Fibroblast of villous mesenchyme (primary cell): ENCODE measurements at regions not wholly inside any gene's neighbourhood (a gene's known extent, or its start where the extent isn't known, plus 50 kb on each side); places are given as distances from the start of the nearest gene placed in this dataset.

Experiments
- DNase-seq: peaks from one replicate; pipeline ENCODE4 v3.0.0-alpha.2; 2010; ENCODE audit warnings: low read depth
- H3K4me3 ChIP-seq: 2 replicates; pipeline ENCODE4 v1.5.1; 2011; ENCODE audit warnings: low read depth, mild to moderate bottlenecking, low read length
- CTCF ChIP-seq: IDR thresholded peaks from 2 replicates; pipeline ENCODE4 v1.5.1; 2012; ENCODE audit warnings: low read depth, mild to moderate bottlenecking, low read length; ENCODE audit not compliant: insufficient read depth

DNA sequence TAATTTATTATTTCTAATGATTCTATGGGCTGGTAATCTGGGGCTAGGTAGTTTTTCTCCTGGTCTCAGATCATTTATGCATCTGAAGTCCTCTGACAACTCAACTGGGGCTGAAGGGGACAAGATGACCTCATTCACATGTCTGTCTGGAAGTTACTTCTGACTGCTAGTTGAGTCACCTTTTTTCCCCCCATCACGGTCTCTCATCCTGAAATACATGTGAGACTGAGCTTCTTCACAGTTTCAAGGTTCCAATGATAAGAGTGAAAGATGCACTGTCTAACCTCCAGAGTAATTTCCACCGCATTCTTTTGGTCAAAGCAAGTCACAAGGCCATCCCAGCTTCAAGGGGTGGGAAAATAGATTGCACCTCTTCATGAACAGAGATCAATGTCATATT lies 356.7 kb upstream of the RPS6KA3 start:
- TF ChIP-seq CTCF: no peak
- no peak overlapping the region for H3K4me3 ChIP-seq
- DNase-seq: no peak

- DNase-seq: peak; percentile 2
- no peak overlapping the region for H3K4me3 ChIP-seq
- TF ChIP-seq CTCF: no peak
These were observed 353.6 kb upstream of the RPS6KA3 start for GRCh38 chrX:20620306-20620705.

DNA sequence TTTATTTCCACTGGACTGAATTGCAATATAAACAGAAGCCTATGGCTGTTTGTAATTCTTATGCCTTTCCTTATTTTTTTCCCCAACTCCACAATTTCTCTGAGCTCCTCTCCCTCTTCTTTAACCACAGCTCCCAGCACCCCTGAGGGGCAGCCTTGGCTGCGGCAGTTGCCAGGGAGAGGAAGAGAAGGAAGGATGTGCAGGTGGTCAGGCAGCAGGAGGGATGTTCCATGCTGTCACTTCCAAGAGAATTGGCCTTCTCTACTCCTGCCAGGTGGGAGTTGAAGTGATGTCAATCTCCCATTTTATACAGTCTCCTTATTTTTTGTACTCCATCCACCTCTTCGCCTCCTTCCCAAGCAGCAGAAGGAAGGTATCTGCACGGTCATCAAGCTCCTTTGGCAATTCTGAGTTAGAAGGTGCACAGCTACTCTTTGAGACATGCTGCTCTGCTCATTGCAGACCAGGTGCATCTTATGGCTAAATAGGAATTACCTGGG lies 343.3 kb upstream of the RPS6KA3 start:
- no peak for TF ChIP-seq CTCF
- no peak overlapping the region for H3K4me3 ChIP-seq
- DNase-seq: no peak

GRCh38 chrX:20606831-20607230 lies 340.1 kb upstream of the RPS6KA3 start:
- TF ChIP-seq CTCF: no peak
- no peak overlapping the region for H3K4me3 ChIP-seq
- DNase-seq: no peak

- DNase-seq: no peak
- H3K4me3 ChIP-seq: no peak overlapping the region
- no peak for TF ChIP-seq CTCF
These were observed 330.1 kb upstream of the RPS6KA3 start for GRCh38 chrX:20596856-20597255.

DNA sequence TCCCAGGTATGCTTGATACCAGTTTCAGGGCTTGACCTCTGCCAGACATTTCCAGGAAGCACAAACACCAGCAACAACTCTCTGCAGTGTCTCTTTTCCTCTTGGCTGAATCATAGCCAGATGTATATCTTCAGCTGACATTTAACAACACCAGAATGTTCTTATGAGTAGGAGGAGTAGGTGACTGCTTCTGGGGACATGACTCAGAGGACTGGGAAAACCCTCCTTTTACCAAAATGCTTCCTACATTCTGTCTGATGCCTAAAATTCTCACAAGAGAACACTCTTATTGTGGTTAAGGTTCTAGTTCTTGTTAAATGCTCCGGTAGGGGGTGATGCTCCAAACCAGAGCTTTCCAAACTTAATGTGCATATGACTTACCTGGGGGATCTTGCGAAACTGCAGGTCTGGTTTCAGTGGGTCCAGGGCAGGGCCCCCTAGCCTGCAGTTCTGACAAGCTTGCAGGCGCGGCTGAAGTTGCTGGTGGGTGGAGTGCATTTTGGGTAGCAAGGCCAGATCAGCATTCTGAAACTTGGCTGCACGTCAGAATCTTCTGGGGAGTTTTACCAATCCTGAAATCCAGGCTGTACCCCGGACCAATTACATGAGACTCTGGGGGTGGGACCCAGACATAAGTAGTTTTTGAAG lies 329.3 kb upstream of the RPS6KA3 start:
- peak; percentile 52 for DNase-seq

More for the DNA sequence above, 329.3 kb upstream of the RPS6KA3 start:
- H3K4me3 ChIP-seq: no peak overlapping the region
- TF ChIP-seq CTCF: no peak
